Fibroblast of lung (primary cell): ENCODE measurements at regions not wholly inside any gene's neighbourhood (a gene's known extent, or its start where the extent isn't known, plus 50 kb on each side); places are given as distances from the start of the nearest gene placed in this dataset.

ENCODE experiments used
- EZH2 ChIP-seq: IDR thresholded peaks from 2 replicates; pipeline ENCODE4 v1.5.1; 2012; ENCODE audit warnings: low read length, control low read depth, mild to moderate bottlenecking; ENCODE audit errors: missing control alignments
- TF ChIP-seq, protein P1 (sequence below), 2 donors: IDR thresholded peaks in 1 of 2; conservative IDR thresholded peaks in 1 of 2; 1 replicate in 1 of 2; 2 replicates in 1 of 2; pipeline ENCODE4 v1.5.1; 2011 to 2012; ENCODE audit warnings: low read length in 2 of 2, control low read depth in 1 of 2, inconsistent platforms in 1 of 2, low read depth in 1 of 2, mild to moderate bottlenecking in 1 of 2

DNA sequence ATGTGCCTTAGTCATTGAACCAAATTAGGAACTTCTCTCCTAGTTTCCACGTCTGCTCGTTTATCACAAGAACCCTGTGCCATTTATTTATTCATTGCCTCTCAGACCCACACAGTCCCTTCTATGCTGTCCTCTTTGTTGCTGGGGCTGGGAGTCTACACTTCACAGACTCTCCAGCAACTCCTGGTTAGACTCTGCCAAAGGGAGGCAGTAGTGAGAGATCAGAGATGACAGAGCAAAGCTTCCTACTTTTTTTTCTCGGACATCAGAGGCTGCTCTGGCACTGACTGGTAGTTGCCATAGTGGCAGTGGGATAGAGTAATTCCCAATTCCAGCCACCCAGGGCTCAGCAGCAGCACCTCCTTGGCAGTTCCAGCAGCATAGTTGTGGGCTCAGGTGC lies 277.5 kb downstream of the BCL11A start:
- TF ChIP-seq, protein P1, sequence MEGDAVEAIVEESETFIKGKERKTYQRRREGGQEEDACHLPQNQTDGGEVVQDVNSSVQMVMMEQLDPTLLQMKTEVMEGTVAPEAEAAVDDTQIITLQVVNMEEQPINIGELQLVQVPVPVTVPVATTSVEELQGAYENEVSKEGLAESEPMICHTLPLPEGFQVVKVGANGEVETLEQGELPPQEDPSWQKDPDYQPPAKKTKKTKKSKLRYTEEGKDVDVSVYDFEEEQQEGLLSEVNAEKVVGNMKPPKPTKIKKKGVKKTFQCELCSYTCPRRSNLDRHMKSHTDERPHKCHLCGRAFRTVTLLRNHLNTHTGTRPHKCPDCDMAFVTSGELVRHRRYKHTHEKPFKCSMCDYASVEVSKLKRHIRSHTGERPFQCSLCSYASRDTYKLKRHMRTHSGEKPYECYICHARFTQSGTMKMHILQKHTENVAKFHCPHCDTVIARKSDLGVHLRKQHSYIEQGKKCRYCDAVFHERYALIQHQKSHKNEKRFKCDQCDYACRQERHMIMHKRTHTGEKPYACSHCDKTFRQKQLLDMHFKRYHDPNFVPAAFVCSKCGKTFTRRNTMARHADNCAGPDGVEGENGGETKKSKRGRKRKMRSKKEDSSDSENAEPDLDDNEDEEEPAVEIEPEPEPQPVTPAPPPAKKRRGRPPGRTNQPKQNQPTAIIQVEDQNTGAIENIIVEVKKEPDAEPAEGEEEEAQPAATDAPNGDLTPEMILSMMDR (conservative IDR thresholded peaks at IDR 0.05 in 1 of 2, IDR thresholded peaks at IDR 0.05 in 1 of 2; ENCODE audit: low read depth in 1 of 2, low read length in 2 of 2): no peak
- TF ChIP-seq EZH2: no peak
